Adipocyte (in vitro differentiated cells): ENCODE measurements at regions not wholly inside any gene's neighbourhood (a gene's known extent, or its start where the extent isn't known, plus 50 kb on each side); places are given as distances from the start of the nearest gene placed in this dataset.

Source experiments
- DNase-seq: peaks from one replicate; pipeline ENCODE4 v3.0.0-alpha.2; 2015; ENCODE audit warnings: low read depth
- H3K27me3 ChIP-seq: replicated peaks from 2 replicates; pipeline ENCODE4 v1.7.0; 2013; ENCODE audit warnings: mild to moderate bottlenecking, low read length, moderate library complexity; ENCODE audit not compliant: control insufficient read depth, insufficient read depth
- H3K36me3 ChIP-seq: 2 replicates; pipeline ENCODE4 v1.7.0; 2013; ENCODE audit warnings: low read length, mild to moderate bottlenecking, moderate library complexity; ENCODE audit not compliant: control insufficient read depth, insufficient read depth, severe bottlenecking
- H3K4me1 ChIP-seq: 2 replicates; pipeline ENCODE4 v1.7.0; 2013; ENCODE audit warnings: mild to moderate bottlenecking, low read length, moderate library complexity; ENCODE audit not compliant: control insufficient read depth, insufficient read depth
- H3K4me3 ChIP-seq: 2 replicates; pipeline ENCODE4 v1.7.0; 2013; ENCODE audit warnings: mild to moderate bottlenecking, low read length, moderate library complexity
- H3K9ac ChIP-seq: 2 replicates; pipeline ENCODE4 v1.7.0; 2013; ENCODE audit warnings: mild to moderate bottlenecking, low read length, moderate library complexity
- H3K9me3 ChIP-seq: 2 replicates; pipeline ENCODE4 v1.7.0; 2013; ENCODE audit warnings: mild to moderate bottlenecking, low read length, moderate library complexity; ENCODE audit not compliant: control insufficient read depth

DNA sequence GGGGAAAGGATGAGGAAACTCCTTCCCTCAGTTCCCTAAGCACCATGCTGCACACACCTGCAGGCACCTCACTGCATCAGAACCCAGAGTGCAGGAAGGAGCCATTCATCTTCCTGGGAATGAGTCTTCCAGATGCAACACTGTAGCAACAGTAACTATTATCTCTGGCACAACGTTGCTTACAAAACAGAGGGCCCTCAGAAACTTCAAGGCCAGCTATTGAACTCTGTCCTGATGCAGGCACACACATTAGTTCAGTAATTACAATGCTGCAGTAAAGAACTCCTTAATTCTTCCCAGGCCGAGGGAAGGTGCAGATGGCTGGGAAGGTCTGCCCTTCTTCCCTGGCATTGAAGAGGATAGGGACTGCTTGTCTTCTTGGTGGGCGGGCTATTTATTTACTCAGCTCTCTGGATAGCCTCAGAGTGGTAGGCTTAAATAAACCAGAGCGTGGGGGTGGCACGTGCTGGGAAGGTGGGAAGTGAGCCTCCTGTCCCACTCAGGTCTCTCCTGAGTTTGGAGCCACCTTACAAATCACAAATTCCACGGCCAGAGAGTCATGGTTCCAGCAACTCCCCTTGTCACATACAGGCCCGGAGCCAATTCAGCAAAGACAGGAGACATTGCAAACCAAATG lies 125.1 kb upstream of the JCAD start:
- no peaks in the 10 kb centered on the region for H3K9me3 ChIP-seq
- no peaks in the 10 kb centered on the region for H3K27me3 ChIP-seq
- no peaks in the 10 kb centered on the region for H3K36me3 ChIP-seq
- no peak for DNase-seq
- no peak overlapping the region for H3K9ac ChIP-seq
- H3K4me1 ChIP-seq = peaks cover 53% of the 10 kb centered on the region
- H3K4me3 ChIP-seq = no peak overlapping the region

DNA sequence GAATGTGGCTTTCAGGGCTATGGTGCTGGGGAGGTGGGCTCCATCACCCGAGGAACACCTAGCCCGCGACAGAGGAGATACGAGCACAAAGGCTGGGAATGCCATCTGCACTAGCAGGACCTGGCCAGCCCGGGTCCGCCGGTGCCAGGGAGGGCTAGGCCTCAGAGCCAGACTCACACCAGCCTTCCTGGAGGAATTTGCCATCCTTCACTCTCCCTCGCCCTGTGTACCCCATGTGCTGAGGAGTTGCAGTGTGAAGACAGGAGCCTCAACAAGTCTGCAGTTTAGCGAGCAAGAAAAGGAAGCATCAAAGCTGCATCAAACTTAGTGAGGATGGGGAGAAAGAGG lies 123.6 kb upstream of the JCAD start:
- Histone ChIP-seq H3K36me3 (no peaks in the 10 kb centered on the region), H3K9ac (peak overlapping the region; percentile 82), H3K27me3 (no peaks in the 10 kb centered on the region), H3K9me3 (no peaks in the 10 kb centered on the region), H3K4me3 (no peak overlapping the region), H3K4me1 (peaks cover 54% of the 10 kb centered on the region)
- DNase-seq = no peak

- Histone ChIP-seq H3K9me3 (no peaks in the 10 kb centered on the region), H3K4me1 (peaks cover 48% of the 10 kb centered on the region), H3K36me3 (no peaks in the 10 kb centered on the region), H3K4me3 (peak overlapping the region; percentile 67), H3K9ac (peak overlapping the region; percentile 82), H3K27me3 (no peaks in the 10 kb centered on the region)
- DNase-seq = peak; percentile 93
These were observed 123.0 kb upstream of the JCAD start for GRCh38 chr10:30182191-30183054.

GRCh38 chr10:30178356-30178964 lies 119.1 kb upstream of the JCAD start:
- Histone ChIP-seq H3K36me3 (no peaks in the 10 kb centered on the region), H3K9me3 (no peaks in the 10 kb centered on the region), H3K27me3 (no peaks in the 10 kb centered on the region), H3K4me1 (peaks cover 28% of the 10 kb centered on the region), H3K9ac (no peak overlapping the region), H3K4me3 (no peak overlapping the region)
- DNase-seq = peak; percentile 85

DNA sequence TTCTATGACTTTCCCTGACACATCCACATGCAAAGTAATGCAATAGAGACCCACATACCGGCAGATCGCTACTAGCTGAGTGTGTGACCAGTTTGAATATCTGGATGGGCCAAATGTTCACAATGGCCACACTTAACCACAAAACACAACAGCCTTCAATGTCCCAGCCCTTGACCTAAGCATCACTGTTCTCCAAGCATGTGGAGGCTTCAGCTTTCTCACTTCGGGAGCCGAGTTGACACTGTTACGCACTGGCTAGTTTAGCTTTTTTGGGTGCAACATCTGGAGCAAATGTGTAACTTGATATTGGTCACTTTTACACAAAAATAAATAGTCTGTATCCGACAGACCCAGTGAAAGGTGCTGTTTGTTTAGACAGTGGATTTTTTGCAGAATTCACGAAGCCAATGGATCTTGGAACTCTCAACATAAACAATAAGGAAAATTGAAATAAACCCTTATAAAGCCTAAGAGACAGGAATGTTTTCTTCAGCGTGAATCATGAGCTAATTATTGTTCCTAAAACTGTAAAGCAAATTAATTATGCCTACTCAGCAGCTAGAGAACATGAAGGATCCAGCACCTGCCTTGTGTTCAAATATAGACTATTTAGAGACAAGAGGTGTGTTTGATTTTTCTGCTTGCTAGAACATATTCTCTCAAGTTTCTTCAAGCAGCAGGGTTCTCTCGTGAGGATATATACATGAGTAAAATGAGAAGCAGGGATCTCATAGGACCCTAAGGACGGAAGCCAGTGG lies 117.6 kb upstream of the JCAD start:
- H3K36me3 ChIP-seq = no peaks in the 10 kb centered on the region
- H3K4me3 ChIP-seq = no peak overlapping the region
- peaks cover 14% of the 10 kb centered on the region for H3K4me1 ChIP-seq
- H3K27me3 ChIP-seq = no peaks in the 10 kb centered on the region
- no peak overlapping the region for H3K9ac ChIP-seq
- no peak for DNase-seq
- no peaks in the 10 kb centered on the region for H3K9me3 ChIP-seq

- H3K4me3 ChIP-seq = no peak overlapping the region
- DNase-seq = peak; percentile 31
- no peaks in the 10 kb centered on the region for H3K27me3 ChIP-seq
- peaks cover 10% of the 10 kb centered on the region for H3K4me1 ChIP-seq
- H3K9ac ChIP-seq = no peak overlapping the region
- H3K9me3 ChIP-seq = no peaks in the 10 kb centered on the region
- H3K36me3 ChIP-seq = no peaks in the 10 kb centered on the region
These were observed 116.8 kb upstream of the JCAD start for GRCh38 chr10:30176182-30176581.

- Histone ChIP-seq H3K9me3 (no peaks in the 10 kb centered on the region), H3K4me1 (peaks cover 7% of the 10 kb centered on the region), H3K27me3 (no peaks in the 10 kb centered on the region), H3K4me3 (no peak overlapping the region), H3K36me3 (no peaks in the 10 kb centered on the region), H3K9ac (no peak overlapping the region)
- peak; percentile 75 for DNase-seq
These were observed 113.3 kb upstream of the JCAD start for GRCh38 chr10:30172673-30173072.

GRCh38 chr10:30172091-30172490 lies 112.7 kb upstream of the JCAD start:
- H3K9ac ChIP-seq = no peak overlapping the region
- H3K36me3 ChIP-seq = no peaks in the 10 kb centered on the region
- no peak overlapping the region for H3K4me3 ChIP-seq
- H3K4me1 ChIP-seq = peaks cover 7% of the 10 kb centered on the region
- DNase-seq = no peak
- H3K27me3 ChIP-seq = no peaks in the 10 kb centered on the region
- no peaks in the 10 kb centered on the region for H3K9me3 ChIP-seq

DNA sequence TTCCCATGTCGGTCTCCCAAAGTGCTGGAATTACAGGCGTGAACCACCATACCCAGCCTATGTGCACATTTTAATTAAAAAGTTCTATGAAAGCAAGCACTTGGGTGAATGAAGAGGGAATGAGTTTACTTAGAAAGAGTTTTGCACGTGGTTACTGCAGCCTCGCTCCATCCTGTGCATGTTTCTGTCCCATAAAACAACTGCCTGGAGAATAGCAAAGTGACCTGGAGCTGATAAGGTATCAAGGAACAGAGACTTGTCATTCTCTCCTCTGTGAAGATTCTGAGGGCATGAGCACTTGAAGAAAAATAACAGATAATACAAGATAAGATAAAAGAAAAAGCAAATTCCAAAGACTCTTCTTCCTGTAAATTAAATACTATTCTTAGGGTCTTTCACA lies 112.2 kb upstream of the JCAD start:
- peaks cover 7% of the 10 kb centered on the region for H3K4me1 ChIP-seq
- no peak overlapping the region for H3K4me3 ChIP-seq
- H3K36me3 ChIP-seq = no peaks in the 10 kb centered on the region
- H3K27me3 ChIP-seq = no peaks in the 10 kb centered on the region
- DNase-seq = no peak
- no peak overlapping the region for H3K9ac ChIP-seq
- H3K9me3 ChIP-seq = no peaks in the 10 kb centered on the region

- no peak overlapping the region for H3K9ac ChIP-seq
- H3K27me3 ChIP-seq = no peaks in the 10 kb centered on the region
- H3K9me3 ChIP-seq = no peaks in the 10 kb centered on the region
- peak; percentile 82 for DNase-seq
- no peak overlapping the region for H3K4me3 ChIP-seq
- peaks cover 3% of the 10 kb centered on the region for H3K4me1 ChIP-seq
- H3K36me3 ChIP-seq = no peaks in the 10 kb centered on the region
These were observed 111.4 kb upstream of the JCAD start for GRCh38 chr10:30170814-30171213.

GRCh38 chr10:30170146-30170545 lies 110.8 kb upstream of the JCAD start:
- peaks cover 3% of the 10 kb centered on the region for H3K4me1 ChIP-seq
- no peaks in the 10 kb centered on the region for H3K9me3 ChIP-seq
- no peak for DNase-seq
- H3K27me3 ChIP-seq = no peaks in the 10 kb centered on the region
- no peaks in the 10 kb centered on the region for H3K36me3 ChIP-seq
- no peak overlapping the region for H3K4me3 ChIP-seq
- H3K9ac ChIP-seq = no peak overlapping the region
